ENCODE measurements at regions not wholly inside any gene's neighbourhood (a gene's known extent, or its start where the extent isn't known, plus 50 kb on each side); places are given as distances from the start of the nearest gene placed in this dataset.

GRCh38 chr11:26844963-26845362, 123.1 kb upstream of the SLC5A12 start:
- Histone ChIP-seq H3K4me1 (ENCODE audit: insufficient read depth, low read length, poor library complexity, severe bottlenecking) (no peaks in the 10 kb centered on the region), H3K36me3 (ENCODE audit: insufficient read depth, low read length) (no peaks in the 10 kb centered on the region), H3K9me3 (ENCODE audit: insufficient read depth, low read depth, low read length) (no peaks in the 10 kb centered on the region), H3K9me2 (replicated peaks; ENCODE audit: low read depth, low read length) (no peaks in the 10 kb centered on the region), H2AFZ (ENCODE audit: low read length) (no peak overlapping the region), H3K4me2 (ENCODE audit: low read depth, low read length, poor library complexity, severe bottlenecking) (no peak overlapping the region), H3K27me3 (ENCODE audit: insufficient read depth, low read length, poor library complexity, severe bottlenecking) (no peaks in the 10 kb centered on the region), H3K79me2 (ENCODE audit: insufficient read depth, low read length) (no peaks in the 10 kb centered on the region), H4K20me1 (ENCODE audit: insufficient read depth, low read length, poor library complexity, severe bottlenecking) (no peaks in the 10 kb centered on the region), H3F3A (ENCODE audit: low read depth) (no peaks in the 10 kb centered on the region), H3K4me3 (ENCODE audit: low read length, poor library complexity, severe bottlenecking) (no peak overlapping the region), H3K9ac (ENCODE audit: low read depth, low read length, poor library complexity, severe bottlenecking) (no peak overlapping the region)
- TF ChIP-seq EZH2phosphoT487 (IDR thresholded peaks at IDR 0.05; ENCODE audit: borderline replicate concordance), result no peak

DNA sequence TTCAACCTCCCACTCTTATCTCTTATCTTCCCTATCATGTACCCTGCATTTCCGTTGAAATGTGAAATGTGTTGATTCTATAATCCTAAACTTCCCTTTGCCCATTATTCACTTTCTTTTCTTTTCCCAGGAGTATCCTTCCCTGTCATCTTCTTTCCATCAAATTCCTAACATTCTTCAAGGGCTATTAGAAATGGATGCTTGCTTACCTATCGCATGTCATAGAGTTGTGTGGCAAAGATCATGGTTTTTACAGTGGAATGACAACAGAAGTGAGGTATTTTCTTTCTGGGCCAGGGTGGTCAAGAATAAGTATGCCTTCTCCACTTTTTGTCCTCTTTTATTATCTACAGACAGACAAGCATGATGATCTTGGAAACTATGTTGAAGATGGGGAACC, 124.4 kb upstream of the SLC5A12 start:
- no peaks in the 10 kb centered on the region for H3K36me3 ChIP-seq (ENCODE audit: insufficient read depth, low read length)
- H2AFZ ChIP-seq (ENCODE audit: low read length), result no peak overlapping the region
- H3K9ac ChIP-seq (ENCODE audit: low read depth, low read length, poor library complexity, severe bottlenecking), result no peak overlapping the region
- no peaks in the 10 kb centered on the region for H4K20me1 ChIP-seq (ENCODE audit: insufficient read depth, low read length, poor library complexity, severe bottlenecking)
- no peaks in the 10 kb centered on the region for H3K9me2 ChIP-seq (replicated peaks; ENCODE audit: low read depth, low read length)
- H3K9me3 ChIP-seq (ENCODE audit: insufficient read depth, low read depth, low read length), result no peaks in the 10 kb centered on the region
- no peak for TF ChIP-seq CTCF (conservative IDR thresholded peaks at IDR 0.05; ENCODE audit: low read length)
- TF ChIP-seq EZH2phosphoT487 (IDR thresholded peaks at IDR 0.05; ENCODE audit: borderline replicate concordance), result no peak
- no peaks in the 10 kb centered on the region for H3F3A ChIP-seq (ENCODE audit: low read depth)
- no peak overlapping the region for H3K4me3 ChIP-seq (ENCODE audit: low read length, poor library complexity, severe bottlenecking)
- no peaks in the 10 kb centered on the region for H3K79me2 ChIP-seq (ENCODE audit: insufficient read depth, low read length)
- H3K27me3 ChIP-seq (ENCODE audit: insufficient read depth, low read length, poor library complexity, severe bottlenecking), result no peaks in the 10 kb centered on the region
- H3K4me1 ChIP-seq (ENCODE audit: insufficient read depth, low read length, poor library complexity, severe bottlenecking), result no peaks in the 10 kb centered on the region
- H3K4me2 ChIP-seq (ENCODE audit: low read depth, low read length, poor library complexity, severe bottlenecking), result no peak overlapping the region

DNA sequence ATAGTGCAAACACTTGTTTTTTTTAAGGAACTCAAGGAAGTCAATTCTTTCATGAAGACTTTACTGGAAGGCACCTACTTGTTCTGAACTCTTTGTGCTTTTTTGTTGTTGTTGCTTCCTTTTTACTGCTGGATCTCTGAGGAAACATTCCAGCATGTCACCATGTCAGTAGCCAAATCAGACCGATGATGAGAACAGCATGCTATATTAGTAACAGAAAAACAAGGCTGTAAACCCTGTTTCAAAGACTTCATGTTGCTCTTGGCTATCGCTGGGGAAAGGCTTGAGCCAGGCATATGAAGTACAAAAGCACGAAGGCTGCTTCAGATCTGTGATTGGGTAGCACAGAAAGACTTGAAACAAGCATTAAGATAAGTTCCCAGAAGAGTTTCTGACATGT, 125.6 kb upstream of the SLC5A12 start:
- no peaks in the 10 kb centered on the region for H4K20me1 ChIP-seq (ENCODE audit: insufficient read depth, low read length, poor library complexity, severe bottlenecking)
- no peaks in the 10 kb centered on the region for H3K4me1 ChIP-seq (ENCODE audit: insufficient read depth, low read length, poor library complexity, severe bottlenecking)
- no peak overlapping the region for H3K9ac ChIP-seq (ENCODE audit: low read depth, low read length, poor library complexity, severe bottlenecking)
- TF ChIP-seq EZH2phosphoT487 (IDR thresholded peaks at IDR 0.05; ENCODE audit: borderline replicate concordance) (no peak), CTCF (conservative IDR thresholded peaks at IDR 0.05; ENCODE audit: low read length) (no peak)
- no peak overlapping the region for H3K4me2 ChIP-seq (ENCODE audit: low read depth, low read length, poor library complexity, severe bottlenecking)
- no peaks in the 10 kb centered on the region for H3K27me3 ChIP-seq (ENCODE audit: insufficient read depth, low read length, poor library complexity, severe bottlenecking)
- no peaks in the 10 kb centered on the region for H3K36me3 ChIP-seq (ENCODE audit: insufficient read depth, low read length)
- no peaks in the 10 kb centered on the region for H3K9me3 ChIP-seq (ENCODE audit: insufficient read depth, low read depth, low read length)
- no peaks in the 10 kb centered on the region for H3K9me2 ChIP-seq (replicated peaks; ENCODE audit: low read depth, low read length)
- no peaks in the 10 kb centered on the region for H3K79me2 ChIP-seq (ENCODE audit: insufficient read depth, low read length)
- H2AFZ ChIP-seq (ENCODE audit: low read length), result no peak overlapping the region
- no peak overlapping the region for H3K4me3 ChIP-seq (ENCODE audit: low read length, poor library complexity, severe bottlenecking)
- no peaks in the 10 kb centered on the region for H3F3A ChIP-seq (ENCODE audit: low read depth)

DNA sequence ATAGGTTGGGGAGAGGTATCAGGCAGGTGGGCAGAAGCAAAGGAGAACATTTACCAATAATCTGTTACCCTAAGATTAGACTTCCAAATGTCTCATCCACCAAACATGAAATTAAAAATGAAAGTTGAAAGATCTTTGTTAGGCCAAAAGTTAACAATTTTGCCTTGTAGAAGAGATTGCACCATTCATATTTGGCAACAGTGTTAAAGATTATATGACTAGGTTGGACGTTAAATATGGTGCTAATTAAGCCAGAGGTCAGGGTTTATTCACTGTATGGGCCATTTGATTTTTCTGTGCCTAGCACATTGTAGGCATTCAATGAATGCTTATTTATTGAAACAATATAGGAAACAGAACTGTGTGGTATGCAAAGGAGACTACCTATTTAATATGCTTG, 126.1 kb upstream of the SLC5A12 start:
- TF ChIP-seq EZH2phosphoT487 (IDR thresholded peaks at IDR 0.05; ENCODE audit: borderline replicate concordance) (no peak), CTCF (conservative IDR thresholded peaks at IDR 0.05; ENCODE audit: low read length) (no peak)
- H3K79me2 ChIP-seq (ENCODE audit: insufficient read depth, low read length), result no peaks in the 10 kb centered on the region
- H3K4me2 ChIP-seq (ENCODE audit: low read depth, low read length, poor library complexity, severe bottlenecking), result no peak overlapping the region
- no peaks in the 10 kb centered on the region for H3K4me1 ChIP-seq (ENCODE audit: insufficient read depth, low read length, poor library complexity, severe bottlenecking)
- H3K9me3 ChIP-seq (ENCODE audit: insufficient read depth, low read depth, low read length), result no peaks in the 10 kb centered on the region
- H3K9me2 ChIP-seq (replicated peaks; ENCODE audit: low read depth, low read length), result no peaks in the 10 kb centered on the region
- H2AFZ ChIP-seq (ENCODE audit: low read length), result no peak overlapping the region
- H3K9ac ChIP-seq (ENCODE audit: low read depth, low read length, poor library complexity, severe bottlenecking), result no peak overlapping the region
- H3K4me3 ChIP-seq (ENCODE audit: low read length, poor library complexity, severe bottlenecking), result no peak overlapping the region
- H4K20me1 ChIP-seq (ENCODE audit: insufficient read depth, low read length, poor library complexity, severe bottlenecking), result no peaks in the 10 kb centered on the region
- no peaks in the 10 kb centered on the region for H3K36me3 ChIP-seq (ENCODE audit: insufficient read depth, low read length)
- H3K27me3 ChIP-seq (ENCODE audit: insufficient read depth, low read length, poor library complexity, severe bottlenecking), result no peaks in the 10 kb centered on the region
- H3F3A ChIP-seq (ENCODE audit: low read depth), result no peaks in the 10 kb centered on the region

All from Loucy (cell line).